ENCODE measurements at regions not wholly inside any gene's neighbourhood (a gene's known extent, or its start where the extent isn't known, plus 50 kb on each side); places are given as distances from the start of the nearest gene placed in this dataset.
"Not testable (repeated sequence)": the region's sequence is repeated elsewhere in the genome, so short reads cannot be mapped to it uniquely, and the experiment has no call there.

DNA sequence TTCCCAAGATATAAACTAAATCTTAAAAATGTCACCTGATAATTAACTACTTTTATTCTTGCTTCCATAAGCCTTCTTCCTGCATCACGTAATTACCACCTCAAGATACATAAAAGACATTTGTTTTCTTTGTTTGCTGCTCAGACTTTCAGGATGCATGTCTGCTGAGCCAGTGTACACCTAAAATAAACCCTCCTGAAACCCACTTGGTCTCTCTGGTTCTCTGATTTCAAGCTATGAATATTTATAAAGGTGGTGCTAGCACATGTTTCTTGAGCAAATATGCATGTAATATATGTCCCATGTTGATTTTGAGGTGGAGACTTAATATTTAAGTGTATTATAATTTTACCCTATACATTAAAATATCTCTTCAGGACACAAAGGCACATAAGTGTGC, 1627.7 kb upstream of the CDH9 start:
- no peak overlapping the region for H3K4me3 ChIP-seq
- H3K27me3 ChIP-seq = no peaks in the 10 kb centered on the region
- TF ChIP-seq POLR2AphosphoS5 (IDR thresholded peaks at IDR 0.05; ENCODE audit: insufficient read depth in 1 of 2, low read depth in 1 of 2) (no peak), POLR2A (IDR thresholded peaks at IDR 0.05) (no peak), CTCF (IDR thresholded peaks at IDR 0.05) (no peak)
- H3K36me3 ChIP-seq = no peaks in the 10 kb centered on the region
- no peak for DNase-seq (ENCODE audit: extremely low spot score in 2 of 2)
- H3K27ac ChIP-seq = no peak overlapping the region
- no peaks in the 10 kb centered on the region for H3K4me1 ChIP-seq
- H3K9me3 ChIP-seq = no peaks in the 10 kb centered on the region
- intact Hi-C loops (cut with DNase I) = no loop called here

- DNase-seq (ENCODE audit: extremely low spot score in 2 of 2) = no peak
- Histone ChIP-seq H3K4me3 (no peak overlapping the region), H3K36me3 (no peaks in the 10 kb centered on the region), H3K27ac (no peak overlapping the region), H3K27me3 (no peaks in the 10 kb centered on the region), H3K4me1 (no peaks in the 10 kb centered on the region), H3K9me3 (no peaks in the 10 kb centered on the region)
- intact Hi-C loops (cut with DNase I) = no loop called here
- TF ChIP-seq POLR2A (IDR thresholded peaks at IDR 0.05) (no peak), POLR2AphosphoS5 (IDR thresholded peaks at IDR 0.05; ENCODE audit: insufficient read depth in 1 of 2, low read depth in 1 of 2) (no peak)
Observed at GRCh38 chr5:28648108-28648507, 1609.7 kb upstream of the CDH9 start.

- H3K4me3 ChIP-seq = no peak overlapping the region
Observed at GRCh38 chr5:28632607-28633006, 1594.2 kb upstream of the CDH9 start.

DNA sequence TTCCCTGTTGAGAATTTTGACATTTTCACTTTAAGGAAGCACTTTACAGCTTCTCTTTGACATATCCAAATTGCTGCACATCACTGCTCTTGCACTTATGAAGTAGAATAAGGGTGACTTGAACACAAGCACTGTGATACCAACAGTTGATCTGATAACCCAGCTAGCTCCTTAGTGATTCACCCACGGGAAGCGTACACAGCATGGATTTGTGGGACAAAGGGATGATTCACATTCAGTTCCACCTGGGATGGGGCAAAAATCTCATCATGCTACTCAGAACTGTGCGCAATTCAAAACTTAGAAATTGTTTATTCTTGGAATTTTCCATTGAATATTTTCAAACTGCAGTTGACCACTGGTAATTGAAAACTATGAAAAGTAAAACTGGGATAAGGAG, 1565.5 kb upstream of the CDH9 start:
- H3K36me3 ChIP-seq = no peaks in the 10 kb centered on the region
- no peak for DNase-seq (ENCODE audit: extremely low spot score in 2 of 2)
- H3K9me3 ChIP-seq = no peaks in the 10 kb centered on the region
- no peak for TF ChIP-seq CTCF (IDR thresholded peaks at IDR 0.05)
- TF ChIP-seq POLR2AphosphoS5 (IDR thresholded peaks at IDR 0.05; ENCODE audit: insufficient read depth in 1 of 2, low read depth in 1 of 2) = no peak
- TF ChIP-seq POLR2A (IDR thresholded peaks at IDR 0.05) = no peak
- no peaks in the 10 kb centered on the region for H3K4me1 ChIP-seq
- no peaks in the 10 kb centered on the region for H3K27me3 ChIP-seq
- intact Hi-C loops (cut with DNase I) = no loop called here
- no peak overlapping the region for H3K4me3 ChIP-seq
- H3K27ac ChIP-seq = no peak overlapping the region

More at GRCh38 chr5:28632607-28633006, 1594.2 kb upstream of the CDH9 start:
- no peaks in the 10 kb centered on the region for H3K9me3 ChIP-seq
- no peaks in the 10 kb centered on the region for H3K4me1 ChIP-seq
- intact Hi-C loops (cut with DNase I) = no loop called here
- TF ChIP-seq POLR2AphosphoS5 (IDR thresholded peaks at IDR 0.05; ENCODE audit: insufficient read depth in 1 of 2, low read depth in 1 of 2) = no peak
- TF ChIP-seq CTCF (IDR thresholded peaks at IDR 0.05) = no peak
- no peak for TF ChIP-seq POLR2A (IDR thresholded peaks at IDR 0.05)
- no peaks in the 10 kb centered on the region for H3K27me3 ChIP-seq
- H3K27ac ChIP-seq = no peak overlapping the region
- H3K36me3 ChIP-seq = no peaks in the 10 kb centered on the region
- DNase-seq (ENCODE audit: extremely low spot score in 2 of 2) = no peak

DNA sequence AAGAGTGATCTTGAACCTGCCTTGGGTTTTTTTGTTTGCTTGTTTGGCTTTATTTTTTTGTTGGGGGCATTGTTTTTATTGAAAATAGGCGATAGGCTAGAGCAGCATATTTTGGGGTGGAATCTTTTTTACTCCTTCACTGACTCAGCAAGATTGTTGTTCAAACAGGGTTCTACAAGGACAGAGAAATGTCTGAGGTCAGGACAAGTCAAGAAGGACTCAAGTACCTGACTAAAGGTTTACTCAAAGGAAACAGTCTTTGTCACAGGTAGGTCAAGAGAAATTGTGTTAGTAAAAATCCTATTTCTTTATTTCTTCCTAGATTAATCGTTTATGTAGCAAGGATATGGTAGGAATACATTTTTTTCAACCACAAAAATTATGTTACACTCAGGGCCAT, 1564.0 kb upstream of the CDH9 start:
- Histone ChIP-seq H3K9me3 (no peaks in the 10 kb centered on the region), H3K4me3 (no peak overlapping the region), H3K36me3 (no peaks in the 10 kb centered on the region), H3K4me1 (no peaks in the 10 kb centered on the region), H3K27ac (no peak overlapping the region), H3K27me3 (no peaks in the 10 kb centered on the region)
- TF ChIP-seq CTCF (IDR thresholded peaks at IDR 0.05) = no peak
- no peak for TF ChIP-seq POLR2AphosphoS5 (IDR thresholded peaks at IDR 0.05; ENCODE audit: insufficient read depth in 1 of 2, low read depth in 1 of 2)
- TF ChIP-seq POLR2A (IDR thresholded peaks at IDR 0.05) = no peak
- no peak for DNase-seq (ENCODE audit: extremely low spot score in 2 of 2)
- intact Hi-C loops (cut with DNase I) = no loop called here

- H3K4me3 ChIP-seq, H3K9me3 ChIP-seq: not testable (repeated sequence)
Observed at GRCh38 chr5:28596707-28597106, 1558.3 kb upstream of the CDH9 start.

More at GRCh38 chr5:28596707-28597106, 1558.3 kb upstream of the CDH9 start:
- H3K4me1 ChIP-seq; DNase-seq (ENCODE audit: extremely low spot score in 2 of 2); intact Hi-C loops (cut with DNase I); H3K27me3 ChIP-seq; H3K27ac ChIP-seq; H3K36me3 ChIP-seq: not testable (repeated sequence)
